Panc1 (cell line): ENCODE measurements at regions not wholly inside any gene's neighbourhood (a gene's known extent, or its start where the extent isn't known, plus 50 kb on each side); places are given as distances from the start of the nearest gene placed in this dataset.

Experiments used
- ATAC-seq: fragments of 200-7000 bp; cut with Tn5 transposase; 2 replicates; pipeline ENCODE4 v1.9.1; 2020; ENCODE audit warnings: mild to moderate bottlenecking, moderate library complexity
- BruUV-seq: library from RNA; stranded (reverse); fragments of 400-500 nt; replicated peaks from 2 replicates; lab custom pipeline; 2021; lab: Mats Ljungman, UMichigan
- CTCF ChIA-PET: fragments of 300-600 bp; sonication (Branson Sonifier 250); formaldehyde crosslinking; loops from one replicate; lab custom pipeline; 2022; ENCODE audit warnings: antibody characterized with exemption; lab: Charles Lee
- POLR2A ChIA-PET: fragments of 300-600 bp; sonication (Branson Sonifier 250); formaldehyde crosslinking; loops from one replicate; lab custom pipeline; 2022; ENCODE audit warnings: antibody characterized with exemption; lab: Charles Lee
- DNase-seq: peaks from one replicate; pipeline ENCODE4 v3.0.0-alpha.2; 2010; ENCODE audit warnings: low read depth, low spot score
- H3K27ac ChIP-seq: 2 replicates; pipeline ENCODE4 v1.5.1; 2011; ENCODE audit warnings: mild to moderate bottlenecking, low read length, inconsistent platforms
- H3K27me3 ChIP-seq: fragments of 200-500 bp; sonication (Bioruptor generic); 2 replicates; pipeline ENCODE4 v1.6.0; 2014; ENCODE audit warnings: low read length, inconsistent platforms; ENCODE audit not compliant: control insufficient read depth, insufficient read depth
- H3K36me3 ChIP-seq: fragments of 200-500 bp; sonication (Bioruptor generic); 2 replicates; pipeline ENCODE4 v1.5.1; 2014; ENCODE audit warnings: inconsistent platforms, mild to moderate bottlenecking, low read length, moderate library complexity; ENCODE audit not compliant: control insufficient read depth, insufficient read depth
- H3K4me1 ChIP-seq: 2 replicates; pipeline ENCODE4 v1.5.1; 2011; ENCODE audit warnings: inconsistent platforms, mild to moderate bottlenecking, low read length, moderate library complexity; ENCODE audit not compliant: control insufficient read depth, insufficient read depth
- H3K4me3 ChIP-seq, 2 experiments: 2 replicates each; pipeline ENCODE4 v1.5.1; 2011 to 2012; ENCODE audit warnings: low read depth in 2 of 2, low read length in 2 of 2, mild to moderate bottlenecking in 2 of 2, inconsistent platforms in 1 of 2, moderate library complexity in 1 of 2
- H3K9me3 ChIP-seq: fragments of 200-500 bp; sonication (Bioruptor generic); 2 replicates; pipeline ENCODE4 v1.5.1; 2014; ENCODE audit warnings: low read depth, mild to moderate bottlenecking, inconsistent platforms, low read length, moderate library complexity; ENCODE audit not compliant: control insufficient read depth, insufficient read depth
- CTCF ChIP-seq: fragments of 450-650 bp; IDR thresholded peaks from 2 replicates; pipeline ENCODE4 v1.5.1; 2017; ENCODE audit warnings: mild to moderate bottlenecking
- POLR2AphosphoS5 ChIP-seq: IDR thresholded peaks from 2 replicates; pipeline ENCODE4 v1.6.1; 2012; ENCODE audit warnings: mild to moderate bottlenecking, low read depth, low read length, moderate library complexity
- REST ChIP-seq, 2 experiments: IDR thresholded peaks; 2 replicates each; pipeline ENCODE4 v1.6.1; 2011 to 2012; ENCODE audit warnings: low read depth in 2 of 2, control low read depth in 1 of 2, low read length in 1 of 2, mild to moderate bottlenecking in 1 of 2, moderate library complexity in 1 of 2; ENCODE audit not compliant: insufficient read depth in 1 of 2
- SIN3A ChIP-seq: IDR thresholded peaks from 2 replicates; pipeline ENCODE4 v1.6.1; 2012; ENCODE audit warnings: low read depth, mild to moderate bottlenecking, low read length, moderate library complexity, borderline replicate concordance; ENCODE audit not compliant: insufficient read depth
- TCF7L2 ChIP-seq: IDR thresholded peaks from 2 replicates; pipeline ENCODE4 v1.6.1; 2011; ENCODE audit warnings: mild to moderate bottlenecking, low read depth, low read length, inconsistent platforms
- in situ Hi-C: cut with HindIII; loops from 2 replicates; pipeline ENCODE4 v1.10.0; 2016; ENCODE audit warnings: low sequenced_read_pairs, low pct_unique_long_range_greater_than_20kb
- intact Hi-C: fragments of 100-400 bp; cut with micrococcal nuclease; formaldehyde crosslinking; loops from one replicate; pipeline ENCODE4 v1.10.0; 2022; ENCODE audit not compliant: unreplicated experiment

- POLR2A ChIA-PET, result no interaction called here
- Histone ChIP-seq H3K4me3 (no peak overlapping the region), H3K9me3 (no peaks in the 10 kb centered on the region), H3K27me3 (no peaks in the 10 kb centered on the region), H3K4me1 (peaks cover 4% of the 10 kb centered on the region; the same call in 1 of the 2 replicates), H3K27ac (no peak overlapping the region), H3K36me3 (no peaks in the 10 kb centered on the region)
- DNase-seq (no peak), ATAC-seq (no peak)
- in situ Hi-C loops, result no loop called here
- CTCF ChIA-PET, result no interaction called here
- BruUV-seq, result no TSS peak
- intact Hi-C loops, result no loop called here
- TF ChIP-seq CTCF (no peak), POLR2AphosphoS5 (no peak), TCF7L2 (no peak), REST (IDR thresholded peaks at IDR 0.05; ENCODE audit: insufficient read depth in 1 of 2, low read depth in 2 of 2, low read length in 1 of 2) (no peak), SIN3A (no peak)
Observed at GRCh38 chr4:3672465-3672831, 93.7 kb upstream of the ADRA2C start.

GRCh38 chr4:3671571-3672464 is 94.4 kb upstream of the ADRA2C start:
- peaks cover 4% of the 10 kb centered on the region; the same call in 1 of the 2 replicates for H3K4me1 ChIP-seq
- H3K9me3 ChIP-seq, result no peaks in the 10 kb centered on the region
- ATAC-seq (peak; percentile 59), DNase-seq (no peak)
- intact Hi-C loops (no loop called here), in situ Hi-C loops (no loop called here)
- ChIA-PET POLR2A (no interaction called here), CTCF (no interaction called here)
- no peak overlapping the region for H3K4me3 ChIP-seq
- no peaks in the 10 kb centered on the region for H3K36me3 ChIP-seq
- no peaks in the 10 kb centered on the region for H3K27me3 ChIP-seq
- H3K27ac ChIP-seq, result no peak overlapping the region
- TF ChIP-seq TCF7L2 (0 out of 2 replicates have a peak, but pooled peaks have one; percentile 31), SIN3A (no peak), POLR2AphosphoS5 (no peak)
- BruUV-seq, result no TSS peak
